ENCODE measurements at regions not wholly inside any gene's neighbourhood (a gene's known extent, or its start where the extent isn't known, plus 50 kb on each side); places are given as distances from the start of the nearest gene placed in this dataset.

GRCh38 chr22:49425356-49425755, 402.3 kb downstream of the BRD1 start:
- no peak for DNase-seq

- DNase-seq: no peak
Observed at GRCh38 chr22:49424893-49425270, 402.8 kb downstream of the BRD1 start.

- DNase-seq: no peak
Observed at GRCh38 chr22:49423125-49423650, 404.5 kb downstream of the BRD1 start.

GRCh38 chr22:49422701-49423100, 405.0 kb downstream of the BRD1 start:
- DNase-seq: no peak

GRCh38 chr22:49420651-49421050, 407.0 kb downstream of the BRD1 start:
- DNase-seq: no peak

GRCh38 chr22:49419661-49420060, 408.0 kb downstream of the BRD1 start:
- DNase-seq: no peak

GRCh38 chr22:49418943-49419342, 408.7 kb downstream of the BRD1 start:
- DNase-seq: no peak

GRCh38 chr22:49418341-49418894, 409.3 kb downstream of the BRD1 start:
- no peak for DNase-seq

GRCh38 chr22:49417833-49418232, 409.8 kb downstream of the BRD1 start:
- DNase-seq: no peak

- DNase-seq: no peak
Observed at GRCh38 chr22:49417326-49417725, 410.3 kb downstream of the BRD1 start.

GRCh38 chr22:49415151-49415951, 412.3 kb downstream of the BRD1 start:
- DNase-seq: no peak

GRCh38 chr22:49413551-49413950, 414.1 kb downstream of the BRD1 start:
- DNase-seq: no peak

- no peak for DNase-seq
Observed at GRCh38 chr22:49413146-49413545, 414.5 kb downstream of the BRD1 start.

GRCh38 chr22:49412236-49412635, 415.4 kb downstream of the BRD1 start:
- no peak for DNase-seq

- no peak for DNase-seq
Observed at GRCh38 chr22:49411236-49411635, 416.4 kb downstream of the BRD1 start.

GRCh38 chr22:49408102-49408836, 419.4 kb downstream of the BRD1 start:
- no peak for DNase-seq

- DNase-seq: no peak
Observed at GRCh38 chr22:49406879-49407587, 420.6 kb downstream of the BRD1 start.

- DNase-seq: no peak
Observed at GRCh38 chr22:49406047-49406650, 421.5 kb downstream of the BRD1 start.

- DNase-seq: no peak
Observed at GRCh38 chr22:49405590-49405989, 422.1 kb downstream of the BRD1 start.

- no peak for DNase-seq
Observed at GRCh38 chr22:49404576-49405241, 423.0 kb downstream of the BRD1 start.

- DNase-seq: no peak
Observed at GRCh38 chr22:49404020-49404419, 423.7 kb downstream of the BRD1 start.

GRCh38 chr22:49403102-49403501, 424.6 kb downstream of the BRD1 start:
- DNase-seq: no peak
